Large intestine (tissue), 3 donors: ENCODE measurements at regions not wholly inside any gene's neighbourhood (a gene's known extent, or its start where the extent isn't known, plus 50 kb on each side); places are given as distances from the start of the nearest gene placed in this dataset.

Experiments
- DNase-seq, 2 donors: peaks; one replicate each; pipeline versions ENCODE4 v3.0.0 to v3.0.0-alpha.2; 2013
- H3K27ac ChIP-seq: one replicate; pipeline ENCODE4 v1.5.1; 2013; ENCODE audit warnings: low read length
- H3K27me3 ChIP-seq: 2 replicates; pipeline ENCODE4 v1.6.1; 2013; ENCODE audit warnings: low read length; ENCODE audit not compliant: control insufficient read depth, insufficient read depth
- H3K36me3 ChIP-seq: 2 replicates; pipeline ENCODE4 v1.6.1; 2013; ENCODE audit warnings: low read length; ENCODE audit not compliant: control insufficient read depth, insufficient read depth
- H3K4me1 ChIP-seq: one replicate; pipeline ENCODE4 v1.6.1; 2013; ENCODE audit warnings: low read length; ENCODE audit not compliant: control insufficient read depth, insufficient read depth
- H3K4me3 ChIP-seq: one replicate; pipeline ENCODE4 v1.5.1; 2013; ENCODE audit warnings: low read length
- H3K9me3 ChIP-seq: one replicate; pipeline ENCODE4 v1.6.1; 2013; ENCODE audit warnings: mild to moderate bottlenecking, low read depth, low read length, moderate library complexity; ENCODE audit not compliant: control insufficient read depth
- WGBS: methylation state at CpG from one replicate; pipeline ENCODE4 v1.1.5; 2013; ENCODE audit warnings: low lambda C conversion rate; ENCODE audit not compliant: insufficient coverage; 5-methylcytosine and 5-hydroxymethylcytosine counted together

- no peaks in the 10 kb centered on the region for H3K9me3 ChIP-seq
- 100% methylated on average over 1 of the region's 4 CpGs for WGBS
- no peak for DNase-seq
- no peak overlapping the region for H3K4me3 ChIP-seq
- H3K27me3 ChIP-seq = no peaks in the 10 kb centered on the region
- no peak overlapping the region for H3K27ac ChIP-seq
- no peaks in the 10 kb centered on the region for H3K36me3 ChIP-seq
- no peaks in the 10 kb centered on the region for H3K4me1 ChIP-seq
Measured at GRCh38 chr7:12855036-12855435, 167.6 kb downstream of the ARL4A start.

GRCh38 chr7:12859761-12860160 is 172.3 kb downstream of the ARL4A start:
- H3K9me3 ChIP-seq = no peaks in the 10 kb centered on the region

GRCh38 chr7:12861070-12861469 is 173.6 kb downstream of the ARL4A start:
- no peaks in the 10 kb centered on the region for H3K4me1 ChIP-seq
- no peaks in the 10 kb centered on the region for H3K9me3 ChIP-seq
- 40% methylated on average over 1 of the region's 3 CpGs for WGBS
- no peak overlapping the region for H3K27ac ChIP-seq
- no peaks in the 10 kb centered on the region for H3K36me3 ChIP-seq
- DNase-seq = peak in 1 of 2 donors; percentile 41
- no peak overlapping the region for H3K4me3 ChIP-seq
- H3K27me3 ChIP-seq = no peaks in the 10 kb centered on the region

More at GRCh38 chr7:12859761-12860160, 172.3 kb downstream of the ARL4A start:
- WGBS = 57% methylated on average over 1 of the region's 2 CpGs
- Histone ChIP-seq H3K4me3 (no peak overlapping the region), H3K36me3 (no peaks in the 10 kb centered on the region), H3K27ac (no peak overlapping the region), H3K27me3 (no peaks in the 10 kb centered on the region), H3K4me1 (no peaks in the 10 kb centered on the region)
- no peak for DNase-seq

GRCh38 chr7:12862146-12862545 is 174.7 kb downstream of the ARL4A start:
- H3K36me3 ChIP-seq = no peaks in the 10 kb centered on the region
- no peaks in the 10 kb centered on the region for H3K27me3 ChIP-seq
- no peaks in the 10 kb centered on the region for H3K9me3 ChIP-seq
- no peak for DNase-seq
- no peak overlapping the region for H3K27ac ChIP-seq
- no peaks in the 10 kb centered on the region for H3K4me1 ChIP-seq
- H3K4me3 ChIP-seq = no peak overlapping the region
- WGBS = 70% methylated on average over 2 of the region's 4 CpGs

- WGBS = no CpG with 5 or more reads among the region's 11 CpGs
- Histone ChIP-seq H3K27me3 (no peaks in the 10 kb centered on the region), H3K27ac (no peak overlapping the region), H3K4me1 (no peaks in the 10 kb centered on the region), H3K36me3 (no peaks in the 10 kb centered on the region), H3K9me3 (no peaks in the 10 kb centered on the region), H3K4me3 (no peak overlapping the region)
- DNase-seq = no peak
Measured at GRCh38 chr7:12864470-12865046, 177.1 kb downstream of the ARL4A start.

- Histone ChIP-seq H3K4me1 (no peaks in the 10 kb centered on the region), H3K9me3 (no peaks in the 10 kb centered on the region), H3K4me3 (no peak overlapping the region), H3K27me3 (no peaks in the 10 kb centered on the region), H3K27ac (no peak overlapping the region), H3K36me3 (no peaks in the 10 kb centered on the region)
- DNase-seq = no peak
- no CpG with 5 or more reads among the region's 2 CpGs for WGBS
Measured at GRCh38 chr7:12865593-12865992, 178.2 kb downstream of the ARL4A start.

- no peak overlapping the region for H3K4me3 ChIP-seq
- no peak for DNase-seq
- no peaks in the 10 kb centered on the region for H3K27me3 ChIP-seq
- 94% methylated on average over 3 of the region's 4 CpGs for WGBS
- no peak overlapping the region for H3K27ac ChIP-seq
- no peaks in the 10 kb centered on the region for H3K9me3 ChIP-seq
- no peaks in the 10 kb centered on the region for H3K36me3 ChIP-seq
- H3K4me1 ChIP-seq = no peaks in the 10 kb centered on the region
Measured at GRCh38 chr7:12866207-12866606, 178.8 kb downstream of the ARL4A start.

GRCh38 chr7:12868027-12868426 is 180.6 kb downstream of the ARL4A start:
- WGBS = 92% methylated on average over 2 of the region's 2 CpGs
- no peak for DNase-seq
- no peak overlapping the region for H3K4me3 ChIP-seq
- H3K9me3 ChIP-seq = no peaks in the 10 kb centered on the region
- H3K36me3 ChIP-seq = no peaks in the 10 kb centered on the region
- no peaks in the 10 kb centered on the region for H3K4me1 ChIP-seq
- no peak overlapping the region for H3K27ac ChIP-seq
- no peaks in the 10 kb centered on the region for H3K27me3 ChIP-seq

- DNase-seq = no peak
- Histone ChIP-seq H3K27me3 (no peaks in the 10 kb centered on the region), H3K4me1 (no peaks in the 10 kb centered on the region), H3K36me3 (no peaks in the 10 kb centered on the region), H3K4me3 (no peak overlapping the region), H3K9me3 (no peaks in the 10 kb centered on the region), H3K27ac (no peak overlapping the region)
- WGBS = 88% methylated on average over 1 of the region's 1 CpG
Measured at GRCh38 chr7:12870219-12870618, 182.8 kb downstream of the ARL4A start.

- H3K27me3 ChIP-seq = no peaks in the 10 kb centered on the region
- H3K27ac ChIP-seq = no peak overlapping the region
- no peaks in the 10 kb centered on the region for H3K9me3 ChIP-seq
- peak in 1 of 2 donors; percentile 20 for DNase-seq
- no peaks in the 10 kb centered on the region for H3K4me1 ChIP-seq
- 59% methylated on average over 3 of the region's 6 CpGs for WGBS
- H3K36me3 ChIP-seq = no peaks in the 10 kb centered on the region
- H3K4me3 ChIP-seq = no peak overlapping the region
Measured at GRCh38 chr7:12872487-12872886, 185.1 kb downstream of the ARL4A start.

GRCh38 chr7:12873571-12873970 is 186.1 kb downstream of the ARL4A start:
- Histone ChIP-seq H3K27me3 (no peaks in the 10 kb centered on the region), H3K36me3 (no peaks in the 10 kb centered on the region), H3K27ac (peak overlapping the region; percentile 24), H3K4me3 (no peak overlapping the region), H3K4me1 (no peaks in the 10 kb centered on the region), H3K9me3 (no peaks in the 10 kb centered on the region)
- peak; percentile 34 to 75 for DNase-seq
- no CpG with 5 or more reads among the region's 3 CpGs for WGBS
